ENCODE measurements at regions not wholly inside any gene's neighbourhood (a gene's known extent, or its start where the extent isn't known, plus 50 kb on each side); places are given as distances from the start of the nearest gene placed in this dataset.

GRCh38 chr9:21674894-21675293 is 127.5 kb upstream of the MTAP start:
- H3K4me3 ChIP-seq (replicated peaks in 1 of 3; ENCODE audit: insufficient read depth in 1 of 3, low read depth in 2 of 3, low read length in 3 of 3), result no peak overlapping the region
- H3K9me3 ChIP-seq (ENCODE audit: low read length), result no peaks in the 10 kb centered on the region
- no peak for FAIRE-seq
- ChIA-PET CTCF (ENCODE audit: low intra/inter-chr PET ratio, low total read pairs) (no interaction called here), POLR2A (no interaction called here)
- H4K20me1 ChIP-seq (ENCODE audit: insufficient read depth, low read length), result no peaks in the 10 kb centered on the region
- H3K4me2 ChIP-seq (ENCODE audit: low read depth, low read length), result no peak overlapping the region
- no peaks in the 10 kb centered on the region for H3K79me2 ChIP-seq (ENCODE audit: insufficient read depth, low read length)
- WGBS (ENCODE audit: low lambda C conversion rate), result 7% methylated on average over 1 of the region's 1 CpG
- intact Hi-C loops (cut with micrococcal nuclease; ENCODE audit: unreplicated experiment) (no loop called here), in situ Hi-C loops (cut with HindIII; ENCODE audit: extremely low pct_ligation_motif_present, low pct_unique_long_range_greater_than_20kb) (no loop called here)
- H3K36me3 ChIP-seq (replicated peaks in 1 of 2; ENCODE audit: control insufficient read depth in 1 of 2, insufficient read depth in 2 of 2, low read length in 2 of 2), result no peaks in the 10 kb centered on the region
- no peak overlapping the region for H3K27ac ChIP-seq (ENCODE audit: extremely low read length, insufficient read depth, low read length)
- DNase-seq (ENCODE audit: low spot score), result no peak
- no peaks in the 10 kb centered on the region for H3K4me1 ChIP-seq (ENCODE audit: insufficient read depth, low read length)
- no peak overlapping the region for H3K9ac ChIP-seq (ENCODE audit: insufficient read depth, low read depth, low read length)
- H2AFZ ChIP-seq (ENCODE audit: low read length), result no peak overlapping the region
- no TSS peak for BruUV-seq (replicated peaks)
- ATAC-seq, result no peak
- no peaks in the 10 kb centered on the region for H3K27me3 ChIP-seq (ENCODE audit: control insufficient read depth in 1 of 2, insufficient read depth in 2 of 2, low read length in 2 of 2)
- TF ChIP-seq ZNF761 (CRISPR knock-in tag; conservative IDR thresholded peaks at IDR 0.05) (no peak), NBN (conservative IDR thresholded peaks at IDR 0.05) (no peak), RBM39 (IDR thresholded peaks at IDR 0.05; ENCODE audit: low read depth, low read length, poor library complexity, severe bottlenecking) (no peak), NFRKB (IDR thresholded peaks at IDR 0.05) (no peak), SRSF9 (IDR thresholded peaks at IDR 0.05; ENCODE audit: borderline replicate concordance, insufficient read depth, low read depth, low read length, poor library complexity, severe bottlenecking) (no peak), PTBP1 (IDR thresholded peaks at IDR 0.05; ENCODE audit: low read depth, low read length, poor library complexity, severe bottlenecking) (no peak), YEATS2 (CRISPR knock-in tag; IDR thresholded peaks at IDR 0.05; ENCODE audit: borderline replicate concordance) (no peak), SRSF4 (IDR thresholded peaks at IDR 0.05; ENCODE audit: low read depth, low read length, poor library complexity, severe bottlenecking) (no peak), ZBTB49 (CRISPR knock-in tag; IDR thresholded peaks at IDR 0.05; ENCODE audit: borderline replicate concordance) (no peak), GABPB1 (CRISPR knock-in tag; IDR thresholded peaks at IDR 0.05) (no peak), TBX3 (IDR thresholded peaks at IDR 0.05; ENCODE audit: borderline replicate concordance) (no peak), NFE2 (CRISPR knock-in tag; IDR thresholded peaks at IDR 0.05) (no peak), ZKSCAN5 (CRISPR knock-in tag; IDR thresholded peaks at IDR 0.05) (no peak), ZNF329 (CRISPR knock-in tag; IDR thresholded peaks at IDR 0.05; ENCODE audit: low read depth) (no peak), SOX6 (IDR thresholded peaks at IDR 0.05) (no peak), SOX6 (CRISPR knock-in tag; IDR thresholded peaks at IDR 0.05) (no peak), ZBTB44 (CRISPR knock-in tag; IDR thresholded peaks at IDR 0.05) (no peak), SRSF1 (optimal IDR thresholded peaks at IDR 0.05; ENCODE audit: low read depth, low read length) (no peak), ZNF354B (CRISPR knock-in tag; IDR thresholded peaks at IDR 0.05) (no peak), IRF1 (CRISPR knock-in tag; IDR thresholded peaks at IDR 0.05; ENCODE audit: low read depth) (no peak)

All from HepG2 (cell line).